HCT116 (cell line): ENCODE measurements at regions not wholly inside any gene's neighbourhood (a gene's known extent, or its start where the extent isn't known, plus 50 kb on each side); places are given as distances from the start of the nearest gene placed in this dataset.

Experiments
- EZH2phosphoT487 ChIP-seq: fragments of 200-600 bp; IDR thresholded peaks from 2 replicates; pipeline ENCODE4 v1.6.1; 2018; ENCODE audit warnings: antibody characterized with exemption, borderline replicate concordance
- POLR2A ChIP-seq: IDR thresholded peaks from 2 replicates; pipeline ENCODE4 v1.7.0; 2011; ENCODE audit warnings: borderline replicate concordance; ENCODE audit not compliant: insufficient read depth, insufficient read length; ENCODE audit errors: extremely low read depth
- POLR2AphosphoS5 ChIP-seq: IDR thresholded peaks from 2 replicates; pipeline ENCODE4 v1.6.1; 2011; ENCODE audit warnings: mild to moderate bottlenecking, low read depth, low read length, moderate library complexity
- RAD21 ChIP-seq: IDR thresholded peaks from 2 replicates; pipeline ENCODE4 v1.6.1; 2012; ENCODE audit warnings: low read depth, mild to moderate bottlenecking
- SIN3A ChIP-seq: IDR thresholded peaks from 2 replicates; pipeline ENCODE4 v1.6.1; 2012; ENCODE audit warnings: low read depth
- ZNF274 ChIP-seq: fragments of 200-500 bp; sonication (Bioruptor generic); IDR thresholded peaks from 2 replicates; pipeline ENCODE4 v1.6.1; 2014; ENCODE audit warnings: mild to moderate bottlenecking, low read depth, low read length, inconsistent platforms
- TF ChIP-seq, protein P1 (sequence below): IDR thresholded peaks from 2 replicates; pipeline ENCODE4 v1.6.1; 2011; ENCODE audit warnings: mild to moderate bottlenecking, low read length, moderate library complexity; ENCODE audit not compliant: insufficient replicate concordance; ENCODE audit errors: extremely low read depth
- TF ChIP-seq, protein P2 (sequence below), 3 experiments: fragments of 200-600 bp in 1 of 3; sonication (generic) in 1 of 3; IDR thresholded peaks in 2 of 3; conservative IDR thresholded peaks in 1 of 3; 2 replicates each; pipeline ENCODE4 v1.5.1; 2012 to 2017; ENCODE audit warnings: low read depth in 2 of 3, low read length in 2 of 3, antibody characterized with exemption in 1 of 3, borderline replicate concordance in 1 of 3, control low read depth in 1 of 3, mild to moderate bottlenecking in 1 of 3, mixed read lengths in 1 of 3, mixed run types in 1 of 3, moderate library complexity in 1 of 3; ENCODE audit not compliant: insufficient read depth in 1 of 3
- TF ChIP-seq, protein P3 (sequence below): IDR thresholded peaks from 2 replicates; pipeline ENCODE4 v1.6.1; 2012

DNA sequence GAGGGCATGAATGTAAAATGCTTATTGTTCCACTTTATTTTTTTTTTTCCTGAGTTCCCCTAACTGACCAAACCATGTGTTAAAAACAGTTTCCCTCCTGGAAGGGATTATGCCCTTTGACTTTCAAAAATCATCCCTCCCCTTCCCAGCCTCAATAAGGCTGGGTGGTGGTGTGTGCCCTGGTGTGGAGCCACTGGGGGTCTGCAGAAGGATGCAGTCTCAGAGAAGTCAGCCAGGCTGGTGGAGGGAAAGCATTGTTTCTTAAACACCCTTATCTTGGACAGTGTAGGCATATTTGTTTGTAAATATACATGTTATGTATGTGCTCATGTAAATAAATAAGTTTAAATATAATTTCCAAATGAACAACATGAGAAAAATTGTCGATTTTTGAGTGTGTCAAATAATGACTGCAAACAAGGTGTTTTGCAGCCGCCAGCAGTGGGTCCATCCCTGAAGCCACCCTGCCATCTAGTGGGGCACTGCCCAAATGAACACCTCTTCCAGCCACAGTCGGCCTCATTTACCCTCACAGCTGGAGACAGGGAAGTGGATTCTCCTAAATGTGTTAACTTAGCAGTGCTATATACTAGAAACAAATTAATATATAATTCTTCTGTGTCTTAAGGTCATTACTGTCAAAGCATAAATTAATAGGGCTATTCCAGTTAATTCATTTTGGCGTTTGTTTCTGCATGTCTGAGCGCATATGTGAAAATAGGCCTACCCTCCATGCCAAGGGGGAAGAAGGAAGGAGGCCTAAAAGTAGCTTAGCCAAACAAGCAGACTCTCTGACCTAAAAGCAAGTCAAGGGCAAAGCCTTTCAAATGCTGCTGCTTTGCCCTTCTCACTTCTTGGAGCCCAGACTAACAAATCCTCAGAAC is 209.6 kb upstream of the PIK3C3 start:
- TF ChIP-seq POLR2AphosphoS5 (no peak), SIN3A (no peak), POLR2A (no peak), RAD21 (peak; percentile 26), EZH2phosphoT487 (no peak), ZNF274 (no peak)
- TF ChIP-seq, protein P1, sequence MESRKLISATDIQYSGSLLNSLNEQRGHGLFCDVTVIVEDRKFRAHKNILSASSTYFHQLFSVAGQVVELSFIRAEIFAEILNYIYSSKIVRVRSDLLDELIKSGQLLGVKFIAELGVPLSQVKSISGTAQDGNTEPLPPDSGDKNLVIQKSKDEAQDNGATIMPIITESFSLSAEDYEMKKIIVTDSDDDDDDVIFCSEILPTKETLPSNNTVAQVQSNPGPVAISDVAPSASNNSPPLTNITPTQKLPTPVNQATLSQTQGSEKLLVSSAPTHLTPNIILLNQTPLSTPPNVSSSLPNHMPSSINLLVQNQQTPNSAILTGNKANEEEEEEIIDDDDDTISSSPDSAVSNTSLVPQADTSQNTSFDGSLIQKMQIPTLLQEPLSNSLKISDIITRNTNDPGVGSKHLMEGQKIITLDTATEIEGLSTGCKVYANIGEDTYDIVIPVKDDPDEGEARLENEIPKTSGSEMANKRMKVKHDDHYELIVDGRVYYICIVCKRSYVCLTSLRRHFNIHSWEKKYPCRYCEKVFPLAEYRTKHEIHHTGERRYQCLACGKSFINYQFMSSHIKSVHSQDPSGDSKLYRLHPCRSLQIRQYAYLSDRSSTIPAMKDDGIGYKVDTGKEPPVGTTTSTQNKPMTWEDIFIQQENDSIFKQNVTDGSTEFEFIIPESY, result no peak
- TF ChIP-seq, protein P2, sequence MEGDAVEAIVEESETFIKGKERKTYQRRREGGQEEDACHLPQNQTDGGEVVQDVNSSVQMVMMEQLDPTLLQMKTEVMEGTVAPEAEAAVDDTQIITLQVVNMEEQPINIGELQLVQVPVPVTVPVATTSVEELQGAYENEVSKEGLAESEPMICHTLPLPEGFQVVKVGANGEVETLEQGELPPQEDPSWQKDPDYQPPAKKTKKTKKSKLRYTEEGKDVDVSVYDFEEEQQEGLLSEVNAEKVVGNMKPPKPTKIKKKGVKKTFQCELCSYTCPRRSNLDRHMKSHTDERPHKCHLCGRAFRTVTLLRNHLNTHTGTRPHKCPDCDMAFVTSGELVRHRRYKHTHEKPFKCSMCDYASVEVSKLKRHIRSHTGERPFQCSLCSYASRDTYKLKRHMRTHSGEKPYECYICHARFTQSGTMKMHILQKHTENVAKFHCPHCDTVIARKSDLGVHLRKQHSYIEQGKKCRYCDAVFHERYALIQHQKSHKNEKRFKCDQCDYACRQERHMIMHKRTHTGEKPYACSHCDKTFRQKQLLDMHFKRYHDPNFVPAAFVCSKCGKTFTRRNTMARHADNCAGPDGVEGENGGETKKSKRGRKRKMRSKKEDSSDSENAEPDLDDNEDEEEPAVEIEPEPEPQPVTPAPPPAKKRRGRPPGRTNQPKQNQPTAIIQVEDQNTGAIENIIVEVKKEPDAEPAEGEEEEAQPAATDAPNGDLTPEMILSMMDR (IDR thresholded peaks at IDR 0.05 in 2 of 3, conservative IDR thresholded peaks at IDR 0.05 in 1 of 3; ENCODE audit: borderline replicate concordance in 1 of 3, insufficient read depth in 1 of 3, low read depth in 2 of 3, low read length in 2 of 3), result peak in 2 of 3 experiments; percentile 24 to 36; a peak in 3 of 6 replicates
- TF ChIP-seq, protein P3, sequence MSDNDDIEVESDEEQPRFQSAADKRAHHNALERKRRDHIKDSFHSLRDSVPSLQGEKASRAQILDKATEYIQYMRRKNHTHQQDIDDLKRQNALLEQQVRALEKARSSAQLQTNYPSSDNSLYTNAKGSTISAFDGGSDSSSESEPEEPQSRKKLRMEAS, result no peak
